Esophagus muscularis mucosa (tissue), 4 donors: ENCODE measurements at regions not wholly inside any gene's neighbourhood (a gene's known extent, or its start where the extent isn't known, plus 50 kb on each side); places are given as distances from the start of the nearest gene placed in this dataset.
A peak's percentile ranks its signal among the peaks of the same experiment; 100 is the strongest.

Experiments used
- DNase-seq: peaks from one replicate; pipeline ENCODE4 v3.0.0-alpha.2; 2017; ENCODE audit errors: extremely low spot score
- H3K27ac ChIP-seq, 4 donors: fragments of 200-600 bp; sonication (generic); replicated peaks in 1 of 4; 1 replicate in 3 of 4; 2 replicates in 1 of 4; pipeline ENCODE4 v1.5.1; 2016 to 2019; ENCODE audit warnings: mild to moderate bottlenecking in 1 of 4
- H3K27me3 ChIP-seq, 4 donors: fragments of 200-600 bp; sonication (generic); one replicate each; pipeline versions ENCODE4 v1.5.1 to v1.6.0; 2016 to 2019
- H3K36me3 ChIP-seq, 4 donors: fragments of 200-600 bp; sonication (generic); one replicate each; pipeline ENCODE4 v1.5.1; 2016 to 2019
- H3K4me1 ChIP-seq, 4 donors: fragments of 200-600 bp; sonication (generic); one replicate each; pipeline ENCODE4 v1.5.1; 2016 to 2019
- H3K4me3 ChIP-seq, 4 donors: fragments of 200-600 bp; sonication (generic); 1 replicate in 2 of 4; 2 replicates in 2 of 4; pipeline ENCODE4 v1.5.1; 2016 to 2019; ENCODE audit warnings: mild to moderate bottlenecking in 4 of 4, moderate library complexity in 1 of 4
- H3K9me3 ChIP-seq, 4 donors: fragments of 200-600 bp; sonication (generic); 1 replicate in 3 of 4; 2 replicates in 1 of 4; pipeline ENCODE4 v1.5.1; 2016 to 2019
- EP300 ChIP-seq: sonication (generic); formaldehyde crosslinking; IDR thresholded peaks from one replicate; pipeline ENCODE4 v1.6.1; 2017; ENCODE audit warnings: antibody characterized with exemption
- POLR2A ChIP-seq: fragments of 450-650 bp; IDR thresholded peaks from one replicate; pipeline ENCODE4 v1.6.1; 2017; ENCODE audit warnings: antibody characterized with exemption, moderate library complexity, mild to moderate bottlenecking, low read depth
- POLR2AphosphoS5 ChIP-seq, 2 donors: sonication (generic); formaldehyde crosslinking; IDR thresholded peaks; one replicate each; pipeline ENCODE4 v1.6.1; 2017; ENCODE audit warnings: antibody characterized with exemption in 2 of 2
- WGBS: methylation state at CpG from one replicate; pipeline ENCODE4 v1.1.5; 2018; 5-methylcytosine and 5-hydroxymethylcytosine counted together
- intact Hi-C: fragments of 100-400 bp; cut with DNase I; formaldehyde crosslinking; loops from one replicate; pipeline ENCODE4 v1.15.1; 2023
- TF ChIP-seq, protein P1 (sequence below), 3 experiments: fragments of 200-600 bp in 2 of 3; fragments of 450-650 bp in 1 of 3; sonication (generic) in 2 of 3; IDR thresholded peaks; one replicate each; pipeline ENCODE4 v1.5.1; 2017 to 2019; ENCODE audit warnings: antibody characterized with exemption in 3 of 3, mild to moderate bottlenecking in 2 of 3, moderate library complexity in 1 of 3

DNA sequence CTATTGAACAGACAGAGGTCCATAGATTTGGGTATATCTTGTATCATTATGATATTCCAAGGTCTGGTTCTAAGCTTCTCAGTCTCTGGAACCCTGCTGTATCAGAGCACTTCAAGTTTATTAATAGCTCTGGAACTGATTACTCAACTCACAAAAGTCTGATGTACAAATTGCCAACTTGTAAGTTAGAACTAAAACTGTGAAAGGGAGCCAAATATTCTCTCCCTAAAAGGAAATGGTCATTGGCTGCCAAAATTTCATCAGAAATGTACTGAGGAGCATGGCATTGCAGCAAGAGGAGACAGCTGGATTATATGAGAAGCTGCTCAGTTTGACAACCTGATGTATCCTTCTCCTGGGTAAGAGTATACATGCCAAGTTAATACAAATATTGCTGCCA is 828.8 kb upstream of the SEL1L start:
- H3K27ac ChIP-seq, result peak overlapping the region; percentile 41 to 56 (median 54)
- no peaks in the 10 kb centered on the region for H3K36me3 ChIP-seq
- DNase-seq, result no peak
- H3K4me3 ChIP-seq, result no peak overlapping the region
- TF ChIP-seq POLR2AphosphoS5 (IDR thresholded peaks at IDR 0.05), result peak in 1 of 2 donors; percentile 78
- TF ChIP-seq, protein P1, sequence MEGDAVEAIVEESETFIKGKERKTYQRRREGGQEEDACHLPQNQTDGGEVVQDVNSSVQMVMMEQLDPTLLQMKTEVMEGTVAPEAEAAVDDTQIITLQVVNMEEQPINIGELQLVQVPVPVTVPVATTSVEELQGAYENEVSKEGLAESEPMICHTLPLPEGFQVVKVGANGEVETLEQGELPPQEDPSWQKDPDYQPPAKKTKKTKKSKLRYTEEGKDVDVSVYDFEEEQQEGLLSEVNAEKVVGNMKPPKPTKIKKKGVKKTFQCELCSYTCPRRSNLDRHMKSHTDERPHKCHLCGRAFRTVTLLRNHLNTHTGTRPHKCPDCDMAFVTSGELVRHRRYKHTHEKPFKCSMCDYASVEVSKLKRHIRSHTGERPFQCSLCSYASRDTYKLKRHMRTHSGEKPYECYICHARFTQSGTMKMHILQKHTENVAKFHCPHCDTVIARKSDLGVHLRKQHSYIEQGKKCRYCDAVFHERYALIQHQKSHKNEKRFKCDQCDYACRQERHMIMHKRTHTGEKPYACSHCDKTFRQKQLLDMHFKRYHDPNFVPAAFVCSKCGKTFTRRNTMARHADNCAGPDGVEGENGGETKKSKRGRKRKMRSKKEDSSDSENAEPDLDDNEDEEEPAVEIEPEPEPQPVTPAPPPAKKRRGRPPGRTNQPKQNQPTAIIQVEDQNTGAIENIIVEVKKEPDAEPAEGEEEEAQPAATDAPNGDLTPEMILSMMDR (IDR thresholded peaks at IDR 0.05), result no peak
- H3K27me3 ChIP-seq, result no peaks in the 10 kb centered on the region
- peaks cover 0 to 19% (median 11%) of the 10 kb centered on the region in 4 donors for H3K4me1 ChIP-seq
- intact Hi-C loops, result no loop called here
- no peaks in the 10 kb centered on the region for H3K9me3 ChIP-seq

DNA sequence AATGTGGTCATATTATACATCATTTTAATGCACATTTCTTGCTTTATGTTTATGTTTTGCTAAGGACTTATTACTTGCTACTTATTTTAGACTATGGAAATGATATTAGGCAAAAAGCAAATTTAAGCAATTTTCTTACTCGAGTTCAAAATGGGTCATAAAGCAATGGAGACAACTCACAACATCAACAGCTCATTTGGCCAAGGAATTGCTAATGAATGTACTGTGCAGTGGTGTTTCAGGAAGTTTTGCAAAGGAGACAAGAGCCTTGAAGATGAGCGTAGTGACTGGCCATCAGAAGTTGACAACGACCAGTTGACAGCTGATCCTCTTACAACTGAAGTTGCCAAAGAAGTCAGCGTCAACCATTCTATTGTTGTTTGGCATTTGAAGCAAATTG is 831.8 kb upstream of the SEL1L start:
- no peak for DNase-seq
- no peak overlapping the region for H3K27ac ChIP-seq
- TF ChIP-seq EP300, result no peak
- TF ChIP-seq, protein P1 (IDR thresholded peaks at IDR 0.05), result no peak
- no peak for TF ChIP-seq POLR2AphosphoS5 (IDR thresholded peaks at IDR 0.05)
- TF ChIP-seq POLR2A, result no peak
- H3K36me3 ChIP-seq, result no peaks in the 10 kb centered on the region
- H3K4me3 ChIP-seq, result no peak overlapping the region
- H3K9me3 ChIP-seq, result no peaks in the 10 kb centered on the region
- no peaks in the 10 kb centered on the region for H3K27me3 ChIP-seq
- intact Hi-C loops, result no loop called here
- H3K4me1 ChIP-seq, result peaks cover 0 to 19% (median 11%) of the 10 kb centered on the region in 4 donors
- WGBS, result 89% methylated on average over 4 of the region's 4 CpGs

DNA sequence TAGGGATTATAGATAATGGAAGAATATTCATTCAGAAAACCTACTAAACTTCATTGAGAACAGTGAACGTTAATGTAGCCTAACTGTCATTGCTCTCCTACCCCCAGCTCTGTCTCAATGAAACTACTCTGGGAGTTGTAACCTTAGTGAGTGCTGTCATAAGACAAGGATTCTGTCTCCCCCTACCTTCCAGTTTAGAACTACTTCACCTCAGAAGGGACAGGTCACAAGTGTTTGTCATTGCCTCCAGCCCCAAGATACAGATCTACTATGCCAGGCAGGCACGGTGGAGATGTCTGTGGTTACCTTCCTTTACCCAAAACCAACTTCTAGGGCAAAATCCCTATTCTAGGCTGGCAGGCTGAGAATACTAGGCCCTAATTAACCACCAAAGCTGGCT is 833.1 kb upstream of the SEL1L start:
- H3K4me1 ChIP-seq, result peaks cover 0 to 16% (median 11%) of the 10 kb centered on the region in 4 donors
- no peaks in the 10 kb centered on the region for H3K36me3 ChIP-seq
- intact Hi-C loops, result no loop called here
- H3K27me3 ChIP-seq, result no peaks in the 10 kb centered on the region
- TF ChIP-seq, protein P1 (IDR thresholded peaks at IDR 0.05), result no peak
- TF ChIP-seq EP300 (no peak), POLR2AphosphoS5 (IDR thresholded peaks at IDR 0.05) (no peak), POLR2A (no peak)
- WGBS, result 73% methylated on average over 2 of the region's 2 CpGs
- DNase-seq, result no peak
- no peak overlapping the region for H3K27ac ChIP-seq
- H3K4me3 ChIP-seq, result no peak overlapping the region
- no peaks in the 10 kb centered on the region for H3K9me3 ChIP-seq

DNA sequence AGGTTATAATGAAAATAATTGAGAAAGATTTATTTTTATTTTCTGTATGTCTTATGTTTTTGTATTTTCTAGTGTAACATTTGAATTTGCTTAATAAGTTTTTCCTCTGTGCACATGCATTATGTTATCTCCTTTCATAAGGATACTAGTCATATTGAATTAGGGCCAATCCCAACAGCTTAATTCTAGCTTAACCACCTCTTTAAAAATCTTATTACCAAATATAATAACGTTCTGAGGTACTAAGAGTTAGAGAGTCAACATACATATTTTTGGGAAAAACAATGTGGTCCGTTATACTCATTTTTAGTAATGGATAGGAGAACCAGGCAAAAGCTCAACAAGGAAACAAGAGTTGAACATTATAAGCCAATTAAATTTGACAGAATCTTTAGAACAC is 845.6 kb upstream of the SEL1L start:
- no peaks in the 10 kb centered on the region for H3K36me3 ChIP-seq
- TF ChIP-seq POLR2AphosphoS5 (IDR thresholded peaks at IDR 0.05) (no peak), POLR2A (no peak), EP300 (no peak)
- TF ChIP-seq, protein P1 (IDR thresholded peaks at IDR 0.05), result no peak

DNA sequence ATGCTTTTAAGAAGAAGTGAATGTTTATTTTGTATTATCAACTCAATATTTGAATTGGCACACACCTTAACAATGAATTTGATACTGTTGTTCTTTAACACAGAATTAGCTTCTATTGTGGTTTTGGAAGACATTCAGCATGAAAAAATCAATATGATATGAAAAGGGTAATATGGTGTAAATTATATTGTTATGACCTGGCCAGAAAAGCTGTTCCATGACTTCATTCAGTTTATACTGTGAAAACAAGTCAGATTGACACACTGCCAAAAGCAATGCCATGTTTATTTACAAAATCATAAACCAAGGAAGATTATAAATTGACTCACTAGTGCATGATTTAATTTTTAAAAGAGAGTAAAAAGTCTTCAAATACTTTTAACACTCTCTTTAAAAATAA is 851.4 kb upstream of the SEL1L start:
- no peaks in the 10 kb centered on the region for H3K36me3 ChIP-seq
- no peak for DNase-seq
- TF ChIP-seq, protein P1 (IDR thresholded peaks at IDR 0.05), result no peak
- no peak for TF ChIP-seq POLR2A
- TF ChIP-seq POLR2AphosphoS5 (IDR thresholded peaks at IDR 0.05), result no peak
- TF ChIP-seq EP300, result no peak
- H3K27me3 ChIP-seq, result no peaks in the 10 kb centered on the region
- H3K27ac ChIP-seq, result peak overlapping the region in 3 of 4 donors; percentile 76 to 86 (median 82)
- intact Hi-C loops, result loop anchor here (10.0 kb wide), 1 partner anchor 1160 kb away; the partner anchor contains the start of gene GTF2A1
- H3K4me1 ChIP-seq, result peaks cover 0 to 33% (median 8%) of the 10 kb centered on the region in 4 donors
- H3K4me3 ChIP-seq, result no peak overlapping the region
- H3K9me3 ChIP-seq, result no peaks in the 10 kb centered on the region

More for the DNA sequence above, 845.6 kb upstream of the SEL1L start:
- intact Hi-C loops, result no loop called here
- Histone ChIP-seq H3K4me1 (no peaks in the 10 kb centered on the region), H3K4me3 (no peak overlapping the region), H3K27ac (no peak overlapping the region), H3K27me3 (no peaks in the 10 kb centered on the region), H3K9me3 (peaks cover 0 to 15% (median 0%) of the 10 kb centered on the region in 4 donors)
- WGBS, result 68% methylated on average over 2 of the region's 2 CpGs
- no peak for DNase-seq
